DMS 273 (cell line): ENCODE measurements at regions not wholly inside any gene's neighbourhood (a gene's known extent, or its start where the extent isn't known, plus 50 kb on each side); places are given as distances from the start of the nearest gene placed in this dataset.
A peak's percentile ranks its signal among the peaks of the same experiment; 100 is the strongest.
"Not testable (repeated sequence)": the region's sequence is repeated elsewhere in the genome, so short reads cannot be mapped to it uniquely, and the experiment has no call there.

Experiments
- DNase-seq: peaks from one replicate; lab custom pipeline; 2025; ENCODE audit not compliant: unreplicated experiment; lab: John Stamatoyannopoulos, UW

- DNase-seq, result no peak
Measured at GRCh38 chr13:65965501-65965900, 1264.6 kb downstream of the PCDH9 start.

GRCh38 chr13:65964672-65965071, 1265.5 kb downstream of the PCDH9 start:
- no peak for DNase-seq

GRCh38 chr13:65959305-65959704, 1270.8 kb downstream of the PCDH9 start:
- DNase-seq, result no peak

GRCh38 chr13:65946387-65946786, 1283.7 kb downstream of the PCDH9 start:
- no peak for DNase-seq

GRCh38 chr13:65943708-65944107, 1286.4 kb downstream of the PCDH9 start:
- peak; percentile 46 for DNase-seq

- no peak for DNase-seq
Measured at GRCh38 chr13:65943024-65943423, 1287.1 kb downstream of the PCDH9 start.

DNA sequence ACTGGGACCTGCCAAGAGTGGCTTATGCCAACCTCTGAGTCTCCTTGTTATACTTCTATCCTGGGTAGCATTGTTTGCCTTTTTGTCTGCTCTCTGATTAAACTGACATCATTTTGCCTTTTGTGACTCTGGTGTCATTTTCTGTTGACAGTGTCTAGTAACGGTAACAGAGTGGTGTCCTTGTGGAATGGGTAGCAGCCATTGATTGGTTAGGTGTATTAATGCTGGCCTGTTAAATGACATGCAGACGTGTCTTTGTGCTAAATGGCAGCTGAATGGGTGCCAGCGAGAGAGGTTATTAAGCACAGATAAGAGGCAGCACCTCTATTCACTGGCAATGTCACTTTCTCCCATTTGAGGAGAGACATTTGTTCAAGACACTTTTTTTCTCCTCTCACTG, 1289.4 kb downstream of the PCDH9 start:
- no peak for DNase-seq

DNA sequence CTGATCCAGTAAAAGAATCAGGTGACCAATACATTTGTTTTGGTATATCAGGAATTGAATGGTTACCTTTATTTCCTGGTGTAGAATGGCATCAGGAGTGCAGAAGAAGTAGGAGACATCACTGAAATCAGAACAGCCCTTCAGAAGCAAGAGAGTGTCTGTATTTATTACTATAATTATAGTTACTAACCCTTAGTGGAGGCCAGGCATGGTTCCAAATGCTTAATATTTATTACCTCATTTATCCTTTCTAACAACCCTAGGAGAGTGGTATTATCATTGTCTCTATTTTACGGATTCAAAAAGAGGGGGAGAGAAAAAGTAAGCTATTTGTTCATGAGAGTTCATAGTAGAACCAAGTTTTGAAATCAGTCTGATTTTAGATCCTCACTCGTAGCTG, 1292.9 kb downstream of the PCDH9 start:
- DNase-seq, result peak; percentile 1

GRCh38 chr13:65936249-65936648, 1293.9 kb downstream of the PCDH9 start:
- DNase-seq, result no peak

- no peak for DNase-seq
Measured at GRCh38 chr13:65932587-65933239, 1297.4 kb downstream of the PCDH9 start.

DNA sequence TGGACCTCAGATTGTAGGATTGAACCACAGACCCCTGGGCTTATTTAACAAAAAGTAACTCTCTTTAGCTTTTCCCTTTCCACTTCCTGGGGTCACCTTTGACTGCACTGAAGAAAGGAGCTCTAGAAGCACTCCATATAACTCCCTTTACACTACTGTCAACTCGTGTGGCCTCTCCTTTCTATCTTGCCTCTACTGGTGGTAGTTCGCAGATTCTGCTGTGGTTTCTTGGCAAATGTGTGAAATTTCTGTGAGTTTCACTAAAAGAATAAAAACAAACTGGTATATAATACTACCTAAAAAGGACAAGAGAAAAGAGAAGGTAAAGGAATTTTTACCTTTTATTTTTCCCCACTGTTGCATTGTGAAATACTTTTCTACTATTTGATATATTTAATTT, 1298.1 kb downstream of the PCDH9 start:
- DNase-seq, result no peak

GRCh38 chr13:65929436-65929835, 1300.7 kb downstream of the PCDH9 start:
- no peak for DNase-seq

DNA sequence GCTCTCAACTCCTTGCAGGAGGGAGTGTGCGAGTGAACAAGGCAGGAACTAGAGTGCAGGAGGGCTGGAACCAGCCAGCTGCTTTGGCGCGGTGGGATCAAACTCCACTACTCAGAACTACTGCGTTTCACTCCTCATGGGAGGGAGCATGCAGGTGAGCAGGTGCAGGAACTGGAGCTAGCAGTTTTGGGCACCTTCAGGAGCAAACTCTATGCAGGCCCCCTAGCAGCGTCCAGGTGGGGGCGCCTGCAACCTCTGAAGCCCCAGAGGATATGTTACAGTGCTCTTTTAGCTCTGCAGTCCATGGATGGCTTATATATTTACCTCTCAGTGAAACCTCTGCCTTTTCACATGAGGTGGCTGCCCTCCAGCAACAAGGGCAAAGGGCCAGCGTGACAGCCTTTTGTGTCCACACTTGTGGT, 1303.4 kb downstream of the PCDH9 start:
- peak; percentile 2 for DNase-seq

DNA sequence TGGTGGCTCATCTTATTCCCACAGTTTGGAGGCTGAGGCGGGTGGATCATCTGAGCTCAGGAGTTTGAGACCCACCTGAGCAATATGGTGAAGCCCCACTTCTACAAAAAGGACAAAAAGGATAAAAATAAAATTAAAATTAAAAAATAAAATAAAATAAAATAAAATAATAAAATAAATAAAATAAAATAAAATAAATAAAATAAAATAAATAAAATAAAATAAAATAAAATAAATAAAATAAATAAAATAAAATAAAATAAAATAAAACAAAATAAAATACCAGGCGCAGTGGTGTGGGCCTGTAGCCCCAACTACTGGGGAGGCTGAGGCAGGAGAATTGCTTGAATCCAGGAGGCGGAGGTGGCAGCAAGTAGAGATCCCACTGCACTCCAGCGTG, 1307.3 kb downstream of the PCDH9 start:
- not testable (repeated sequence) for DNase-seq

GRCh38 chr13:65921933-65922332, 1308.2 kb downstream of the PCDH9 start:
- DNase-seq, result no peak

DNA sequence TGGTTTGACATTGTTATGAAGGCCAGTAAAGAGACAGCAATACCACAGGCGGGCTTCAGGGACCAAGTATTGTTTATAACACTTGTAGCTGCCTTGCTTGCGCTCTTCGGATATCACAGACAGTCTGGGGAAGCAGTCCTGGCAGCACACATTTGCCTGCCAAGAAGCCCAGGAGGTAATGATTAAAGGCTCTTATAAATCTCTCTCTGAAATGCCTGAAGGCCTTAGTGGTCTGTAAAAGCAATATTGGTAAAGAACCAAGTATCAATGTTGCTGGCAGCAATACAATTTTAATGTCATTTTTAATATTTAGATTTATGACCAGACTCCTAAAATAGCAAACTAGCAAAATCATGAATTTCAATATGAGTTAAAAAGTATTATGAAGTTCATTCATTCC, 1312.4 kb downstream of the PCDH9 start:
- DNase-seq, result no peak

DNA sequence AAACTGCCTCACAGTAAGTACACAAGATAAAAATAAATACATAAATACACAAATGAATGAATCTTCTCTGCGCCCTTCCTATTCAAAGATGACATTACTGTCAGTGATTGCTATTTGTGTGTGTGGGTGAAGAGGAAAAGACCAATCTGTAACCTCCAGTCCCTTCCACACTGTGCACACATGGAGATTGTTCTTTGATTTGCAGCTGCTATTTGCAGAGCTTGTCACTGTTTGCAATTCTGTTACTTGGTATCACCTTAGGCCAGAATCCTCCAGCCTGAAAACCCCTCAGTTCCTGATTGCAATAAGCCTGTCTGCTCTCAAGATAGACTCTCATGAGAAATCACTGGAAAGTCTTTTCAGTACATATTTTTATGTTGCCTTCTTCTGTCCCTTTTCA, 1314.9 kb downstream of the PCDH9 start:
- no peak for DNase-seq

GRCh38 chr13:65914716-65915115, 1315.4 kb downstream of the PCDH9 start:
- DNase-seq, result no peak

GRCh38 chr13:65913173-65913572, 1317.0 kb downstream of the PCDH9 start:
- DNase-seq, result no peak

DNA sequence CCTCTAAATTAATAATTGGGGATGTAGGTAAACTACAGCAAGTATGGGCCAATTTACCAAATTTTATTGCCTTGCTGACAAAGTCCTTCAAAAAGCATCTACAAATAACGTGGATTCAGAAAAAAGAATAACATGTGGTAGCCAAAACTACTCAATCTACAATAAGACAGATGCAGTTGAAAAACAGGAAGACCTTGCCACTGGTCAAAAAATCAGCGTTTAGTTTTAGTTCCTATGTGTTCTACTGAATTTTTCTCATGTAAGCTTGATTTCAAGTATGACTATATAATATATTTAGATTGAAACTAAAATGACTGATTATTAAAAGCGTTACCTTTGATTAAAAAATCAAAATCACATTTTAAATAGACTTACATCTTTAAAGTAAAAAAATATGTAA, 1317.6 kb downstream of the PCDH9 start:
- no peak for DNase-seq

- DNase-seq, result no peak
Measured at GRCh38 chr13:65911546-65912193, 1318.5 kb downstream of the PCDH9 start.

DNA sequence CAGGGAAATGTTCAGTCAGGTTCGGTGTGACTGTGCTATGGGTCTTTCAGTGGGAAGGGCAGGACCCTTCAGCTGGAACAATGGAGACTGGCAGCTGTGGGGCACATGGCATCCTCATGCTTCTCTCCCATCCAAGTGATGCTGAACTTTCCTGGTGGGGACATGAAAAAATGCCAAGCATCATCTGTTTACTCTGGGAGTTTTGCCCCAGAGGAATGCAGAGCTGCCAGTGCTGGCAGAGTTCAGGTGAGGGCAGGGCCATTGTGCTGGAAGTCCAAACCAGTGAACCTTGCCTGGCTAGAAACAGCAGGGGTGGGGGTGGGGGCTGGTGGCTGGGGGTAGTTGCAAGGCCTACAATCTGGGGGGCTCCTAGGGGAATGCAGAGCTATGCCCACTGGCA, 1320.6 kb downstream of the PCDH9 start:
- DNase-seq, result no peak
